KOPT-K1 (cell line): ENCODE measurements at regions not wholly inside any gene's neighbourhood (a gene's known extent, or its start where the extent isn't known, plus 50 kb on each side); places are given as distances from the start of the nearest gene placed in this dataset.
"Not testable (repeated sequence)": the region's sequence is repeated elsewhere in the genome, so short reads cannot be mapped to it uniquely, and the experiment has no call there.

Experiments
- H3K27ac ChIP-seq: fragments of 200-600 bp; sonication (generic); 2 replicates; pipeline ENCODE4 v1.5.1; 2016; ENCODE audit warnings: antibody characterized with exemption, mild to moderate bottlenecking, low read depth, low read length; ENCODE audit not compliant: poor library complexity, severe bottlenecking
- H3K36me3 ChIP-seq: fragments of 200-600 bp; sonication (generic); 2 replicates; pipeline ENCODE4 v1.5.1; 2017; ENCODE audit warnings: antibody characterized with exemption, mild to moderate bottlenecking, low read length, moderate library complexity; ENCODE audit not compliant: insufficient read depth
- H3K9me3 ChIP-seq: fragments of 200-600 bp; sonication (generic); 2 replicates; pipeline ENCODE4 v1.5.1; 2017; ENCODE audit warnings: antibody characterized with exemption, low read length, mild to moderate bottlenecking; ENCODE audit not compliant: insufficient read depth, poor library complexity, severe bottlenecking

GRCh38 chr11:96878299-96879051 is 488.7 kb downstream of the JRKL start:
- H3K27ac ChIP-seq, result no peak overlapping the region
- peaks cover 15% of the 10 kb centered on the region for H3K9me3 ChIP-seq

DNA sequence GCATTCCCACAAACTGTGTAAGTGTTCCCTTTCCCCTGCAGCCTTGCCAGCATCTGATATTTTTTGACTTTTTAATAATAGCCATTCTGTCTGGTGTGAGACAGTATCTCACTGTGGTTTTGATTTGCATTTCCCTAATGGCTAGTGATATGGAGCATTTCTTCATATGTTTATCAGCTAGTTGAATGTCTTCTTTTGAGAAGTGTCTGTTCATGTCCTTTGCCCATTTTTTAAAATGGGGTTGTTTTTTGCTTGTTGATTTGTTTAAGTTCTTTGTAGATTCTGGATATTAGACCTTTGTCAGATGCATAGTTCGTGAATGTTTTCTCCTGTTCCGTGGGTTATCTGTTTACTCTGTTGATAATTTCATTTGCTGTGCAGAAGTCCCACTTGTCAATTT is 492.8 kb downstream of the JRKL start:
- H3K27ac ChIP-seq, H3K36me3 ChIP-seq: not testable (repeated sequence)
- H3K9me3 ChIP-seq, result peaks cover 11% of the 10 kb centered on the region

More at GRCh38 chr11:96878299-96879051, 488.7 kb downstream of the JRKL start:
- no peaks in the 10 kb centered on the region for H3K36me3 ChIP-seq

- Histone ChIP-seq H3K9me3 (no peaks in the 10 kb centered on the region), H3K36me3 (no peaks in the 10 kb centered on the region), H3K27ac (no peak overlapping the region)
These were observed 495.6 kb downstream of the JRKL start for GRCh38 chr11:96885405-96885804.

GRCh38 chr11:96885912-96886311 is 496.1 kb downstream of the JRKL start:
- Histone ChIP-seq H3K36me3 (no peaks in the 10 kb centered on the region), H3K27ac (no peak overlapping the region), H3K9me3 (no peaks in the 10 kb centered on the region)

GRCh38 chr11:96893988-96894387 is 504.2 kb downstream of the JRKL start:
- Histone ChIP-seq H3K9me3 (no peaks in the 10 kb centered on the region), H3K36me3 (no peaks in the 10 kb centered on the region), H3K27ac (no peak overlapping the region)

DNA sequence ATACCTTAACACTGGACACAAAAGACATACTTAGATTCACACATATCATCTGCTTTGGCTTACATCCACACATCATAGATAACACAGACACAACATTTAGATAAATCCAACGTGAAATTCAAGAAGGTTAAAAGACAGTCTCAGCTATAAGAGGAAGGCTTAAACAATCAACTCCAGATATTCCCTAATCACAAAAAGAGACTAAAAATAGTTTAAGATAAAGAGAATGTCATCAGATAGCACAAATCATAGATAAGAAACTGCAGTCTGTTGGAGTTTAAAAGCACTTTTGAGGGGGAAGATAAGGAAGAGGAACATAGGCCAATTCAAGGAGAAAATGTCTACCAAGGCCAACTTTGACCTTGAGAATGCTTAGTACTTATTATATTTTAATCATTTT is 504.8 kb downstream of the JRKL start:
- H3K27ac ChIP-seq, result no peak overlapping the region
- no peaks in the 10 kb centered on the region for H3K9me3 ChIP-seq
- no peaks in the 10 kb centered on the region for H3K36me3 ChIP-seq

DNA sequence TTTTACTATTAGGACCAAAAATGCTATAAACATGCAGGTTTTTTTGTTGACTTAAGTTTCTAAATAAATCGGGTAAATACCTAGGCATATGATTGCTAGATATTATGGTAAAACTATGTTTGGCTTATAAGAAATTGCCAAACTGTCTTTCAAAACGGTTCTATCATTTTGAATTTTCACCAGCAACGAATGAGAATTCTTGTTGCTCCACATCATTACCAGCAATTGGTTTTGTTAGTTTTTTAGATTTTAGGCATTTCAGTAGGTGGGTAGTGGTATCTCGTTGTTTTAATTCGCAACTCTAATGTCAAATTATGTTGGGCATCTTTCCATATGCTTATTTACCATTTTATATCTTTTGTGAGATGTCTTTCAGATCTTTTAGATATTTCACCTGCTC is 510.2 kb downstream of the JRKL start:
- Histone ChIP-seq H3K9me3 (no peaks in the 10 kb centered on the region), H3K36me3 (no peaks in the 10 kb centered on the region), H3K27ac (no peak overlapping the region)

GRCh38 chr11:96905143-96905542 is 515.3 kb downstream of the JRKL start:
- Histone ChIP-seq H3K9me3 (no peaks in the 10 kb centered on the region), H3K36me3 (no peaks in the 10 kb centered on the region), H3K27ac (no peak overlapping the region)

- Histone ChIP-seq H3K9me3 (no peaks in the 10 kb centered on the region), H3K36me3 (no peaks in the 10 kb centered on the region), H3K27ac (no peak overlapping the region)
These were observed 515.9 kb downstream of the JRKL start for GRCh38 chr11:96905663-96906062.

- no peak overlapping the region for H3K27ac ChIP-seq
These were observed 516.7 kb downstream of the JRKL start for GRCh38 chr11:96906476-96906875.

DNA sequence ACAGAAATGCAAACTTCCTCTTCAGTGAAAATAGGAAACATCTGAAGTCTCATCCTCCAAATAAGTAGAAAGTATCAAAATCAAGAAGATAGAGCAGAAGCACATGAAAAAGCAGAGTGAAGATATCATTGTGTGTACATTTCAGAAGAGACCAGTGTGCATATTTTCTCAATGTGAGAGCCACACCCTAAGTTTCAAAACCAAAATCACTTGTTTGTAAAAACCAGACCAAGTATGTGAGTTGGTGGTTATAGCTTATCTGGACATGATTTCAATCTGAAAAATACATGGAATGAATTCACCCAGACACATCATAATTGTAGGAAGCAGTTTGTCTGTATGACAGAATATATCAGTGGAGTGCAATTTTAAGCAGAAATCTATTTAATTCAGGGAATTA is 536.0 kb downstream of the JRKL start:
- Histone ChIP-seq H3K9me3 (no peaks in the 10 kb centered on the region), H3K27ac (no peak overlapping the region), H3K36me3 (no peaks in the 10 kb centered on the region)

More at GRCh38 chr11:96906476-96906875, 516.7 kb downstream of the JRKL start:
- H3K9me3 ChIP-seq, result no peaks in the 10 kb centered on the region
- no peaks in the 10 kb centered on the region for H3K36me3 ChIP-seq

DNA sequence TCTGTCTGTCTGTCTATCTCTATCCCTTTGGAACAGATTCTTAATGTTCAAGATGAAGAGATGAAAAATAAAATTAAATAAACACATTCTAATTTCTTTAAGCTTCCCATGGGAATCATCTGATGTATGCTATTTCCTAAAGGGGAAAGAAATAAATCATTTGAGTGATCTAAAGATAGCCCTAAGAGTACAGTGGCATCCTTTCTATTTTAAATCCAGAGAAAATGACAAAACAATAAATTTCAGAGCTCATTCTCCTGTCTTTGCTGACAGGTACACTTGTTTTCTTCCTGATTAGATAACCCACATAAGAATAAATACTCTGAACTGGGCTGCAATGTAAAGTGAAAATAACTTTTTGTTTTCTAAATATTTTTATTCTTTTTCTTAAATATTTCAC is 550.4 kb downstream of the JRKL start:
- Histone ChIP-seq H3K36me3 (no peaks in the 10 kb centered on the region), H3K9me3 (no peaks in the 10 kb centered on the region), H3K27ac (no peak overlapping the region)

- Histone ChIP-seq H3K9me3 (no peaks in the 10 kb centered on the region), H3K36me3 (no peaks in the 10 kb centered on the region)
These were observed 553.0 kb downstream of the JRKL start for GRCh38 chr11:96942855-96943254.

GRCh38 chr11:96943970-96944369 is 554.2 kb downstream of the JRKL start:
- H3K9me3 ChIP-seq, result no peaks in the 10 kb centered on the region
- H3K27ac ChIP-seq, result no peak overlapping the region
- H3K36me3 ChIP-seq, result no peaks in the 10 kb centered on the region

More at GRCh38 chr11:96942855-96943254, 553.0 kb downstream of the JRKL start:
- H3K27ac ChIP-seq, result no peak overlapping the region

GRCh38 chr11:96948066-96948465 is 558.3 kb downstream of the JRKL start:
- H3K9me3 ChIP-seq, result no peaks in the 10 kb centered on the region
- H3K36me3 ChIP-seq, result no peaks in the 10 kb centered on the region
- H3K27ac ChIP-seq, result no peak overlapping the region

GRCh38 chr11:96949464-96949863 is 559.7 kb downstream of the JRKL start:
- Histone ChIP-seq H3K36me3 (no peaks in the 10 kb centered on the region), H3K9me3 (no peaks in the 10 kb centered on the region), H3K27ac (no peak overlapping the region)
